K562 (cell line): ENCODE measurements at regions not wholly inside any gene's neighbourhood (a gene's known extent, or its start where the extent isn't known, plus 50 kb on each side); places are given as distances from the start of the nearest gene placed in this dataset.

ENCODE experiments used
- BHLHE40 ChIP-seq: IDR thresholded peaks from 2 replicates; pipeline ENCODE4 v1.6.1; 2011; ENCODE audit warnings: low read length, improper control_type of control experiment
- FIP1L1 ChIP-seq: fragments of 200-400 bp; formaldehyde crosslinking; IDR thresholded peaks from 2 replicates; pipeline ENCODE4 v1.6.1; 2018; ENCODE audit warnings: mild to moderate bottlenecking, low read depth, low read length; ENCODE audit not compliant: poor library complexity, severe bottlenecking
- KDM1A ChIP-seq, 2 experiments: fragments of 450-650 bp; IDR thresholded peaks; 2 replicates each; pipeline ENCODE4 v1.6.1; 2016; ENCODE audit warnings: mild to moderate bottlenecking in 2 of 2
- KLF13 ChIP-seq: fragments of 450-650 bp; IDR thresholded peaks from 2 replicates; pipeline ENCODE4 v1.6.1; 2016; ENCODE audit warnings: missing genetic modification characterization, low read depth, mild to moderate bottlenecking, missing compliant biosample characterization, moderate library complexity, borderline replicate concordance
- LARP7 ChIP-seq: fragments of 450-650 bp; IDR thresholded peaks from 2 replicates; pipeline ENCODE4 v1.6.1; 2016
- MAZ ChIP-seq, 2 experiments: fragments of 450-650 bp in 1 of 2; sonication (generic) in 1 of 2; formaldehyde crosslinking; IDR thresholded peaks in 1 of 2; conservative IDR thresholded peaks in 1 of 2; 2 replicates each; pipeline versions ENCODE4 v1.4.0 to v1.5.0; 2020; ENCODE audit warnings: mild to moderate bottlenecking in 1 of 2, missing genetic modification reagents in 1 of 2
- NFIX ChIP-seq: fragments of 250-450 bp; sonication (Bioruptor Pico); IDR thresholded peaks from 2 replicates; pipeline ENCODE4 v1.4.0; 2020; ENCODE audit warnings: low read depth, mild to moderate bottlenecking, moderate library complexity
- PKNOX1 ChIP-seq: fragments of 450-650 bp; IDR thresholded peaks from 2 replicates; pipeline ENCODE4 v1.6.1; 2016
- PTBP1 ChIP-seq: fragments of 200-400 bp; formaldehyde crosslinking; IDR thresholded peaks from 2 replicates; pipeline ENCODE4 v1.6.1; 2017; ENCODE audit warnings: low read depth, low read length
- SAFB ChIP-seq: fragments of 200-400 bp; formaldehyde crosslinking; IDR thresholded peaks from 2 replicates; pipeline ENCODE4 v1.6.1; 2017; ENCODE audit warnings: low read depth, low read length, borderline replicate concordance
- SIX5 ChIP-seq, 2 experiments: IDR thresholded peaks; 2 replicates each; pipeline ENCODE4 v1.6.1; 2011; ENCODE audit warnings: low read length in 2 of 2, borderline replicate concordance in 1 of 2, low read depth in 1 of 2, mild to moderate bottlenecking in 1 of 2, moderate library complexity in 1 of 2; ENCODE audit not compliant: insufficient read depth in 1 of 2
- ZNF124 ChIP-seq: sonication (generic); formaldehyde crosslinking; IDR thresholded peaks from 2 replicates; pipeline ENCODE4 v1.8.1; 2022; ENCODE audit warnings: missing genetic modification reagents
- ZNF134 ChIP-seq: fragments of 250-450 bp; sonication (Bioruptor Pico); conservative IDR thresholded peaks from 2 replicates; pipeline ENCODE4 v1.4.0; 2020
- ZNF75A ChIP-seq: fragments of 450-650 bp; formaldehyde crosslinking; IDR thresholded peaks from 2 replicates; pipeline ENCODE4 v1.4.0; 2020; ENCODE audit warnings: mild to moderate bottlenecking
- TF ChIP-seq, protein P1 (sequence below): sonication (generic); formaldehyde crosslinking; IDR thresholded peaks from 2 replicates; pipeline ENCODE4 v1.8.1; 2023; ENCODE audit warnings: mild to moderate bottlenecking, missing genetic modification reagents, moderate library complexity
- TF ChIP-seq, protein P2 (sequence below), 3 experiments: fragments of 200-800 bp in 1 of 3; fragments of 250-450 bp in 1 of 3; fragments of 450-650 bp in 1 of 3; sonication (Bioruptor Pico) in 1 of 3; sonication (Bioruptor generic) in 1 of 3; formaldehyde crosslinking in 1 of 3; IDR thresholded peaks; 2 replicates each; pipeline versions ENCODE4 v1.6.1 to v1.8.0; 2016 to 2022; ENCODE audit warnings: mild to moderate bottlenecking in 2 of 3, missing genetic modification characterization in 2 of 3, missing compliant biosample characterization in 1 of 3, moderate library complexity in 1 of 3
- TF ChIP-seq, protein P3 (sequence below): sonication (generic); formaldehyde crosslinking; IDR thresholded peaks from 2 replicates; pipeline ENCODE4 v1.8.0; 2022; ENCODE audit warnings: mild to moderate bottlenecking, missing genetic modification reagents
- TF ChIP-seq, protein P4 (sequence below): sonication (generic); formaldehyde crosslinking; IDR thresholded peaks from 2 replicates; pipeline ENCODE4 v1.8.1; 2023; ENCODE audit warnings: mild to moderate bottlenecking, missing genetic modification reagents

DNA sequence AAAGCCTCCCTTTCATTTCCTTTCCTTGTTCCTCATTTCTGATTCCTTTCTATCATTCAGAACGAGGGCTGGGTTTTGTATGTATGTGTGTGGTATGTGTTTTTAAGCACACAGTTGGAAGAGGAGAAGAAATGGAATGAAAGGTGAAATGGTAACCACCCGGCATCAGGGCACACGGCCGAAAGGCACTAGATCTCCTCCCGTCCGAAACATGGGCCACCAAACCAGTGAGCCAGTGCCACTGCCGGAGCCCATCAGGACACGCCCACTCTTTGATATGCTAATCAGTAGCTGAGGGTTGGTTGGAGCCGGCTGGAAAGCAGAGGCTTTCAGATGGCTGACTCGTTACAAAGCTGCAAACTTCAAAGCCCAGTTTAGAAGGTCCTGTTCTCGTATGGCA, 228.6 kb upstream of the JARID2 start (continued):
- TF ChIP-seq MAZ (CRISPR knock-in tag; conservative IDR thresholded peaks at IDR 0.05 in 1 of 2, IDR thresholded peaks at IDR 0.05 in 1 of 2) (no peak; a peak in 1 of 4 replicates), ZNF75A (no peak), SAFB (no peak), FIP1L1 (no peak), PKNOX1 (no peak; the same call in 1 of the 2 replicates), SIX5 (IDR thresholded peaks at IDR 0.05; ENCODE audit: borderline replicate concordance in 1 of 2, insufficient read depth in 1 of 2, low read depth in 1 of 2, low read length in 2 of 2) (no peak), KLF13 (peak; percentile 78; the same call in 1 of the 2 replicates), PTBP1 (no peak), NFIX (CRISPR knock-in tag) (no peak), BHLHE40 (0 out of 2 replicates have a peak, but pooled peaks have one; percentile 34), KDM1A (IDR thresholded peaks at IDR 0.05) (no peak), ZNF134 (CRISPR knock-in tag) (peak; percentile 29; the same call in 1 of the 2 replicates), LARP7 (no peak), ZNF124 (CRISPR knock-in tag) (no peak)
- TF ChIP-seq, protein P1, sequence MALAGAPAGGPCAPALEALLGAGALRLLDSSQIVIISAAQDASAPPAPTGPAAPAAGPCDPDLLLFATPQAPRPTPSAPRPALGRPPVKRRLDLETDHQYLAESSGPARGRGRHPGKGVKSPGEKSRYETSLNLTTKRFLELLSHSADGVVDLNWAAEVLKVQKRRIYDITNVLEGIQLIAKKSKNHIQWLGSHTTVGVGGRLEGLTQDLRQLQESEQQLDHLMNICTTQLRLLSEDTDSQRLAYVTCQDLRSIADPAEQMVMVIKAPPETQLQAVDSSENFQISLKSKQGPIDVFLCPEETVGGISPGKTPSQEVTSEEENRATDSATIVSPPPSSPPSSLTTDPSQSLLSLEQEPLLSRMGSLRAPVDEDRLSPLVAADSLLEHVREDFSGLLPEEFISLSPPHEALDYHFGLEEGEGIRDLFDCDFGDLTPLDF, result 0 out of 2 replicates have a peak, but pooled peaks have one; percentile 8
- TF ChIP-seq, protein P2, sequence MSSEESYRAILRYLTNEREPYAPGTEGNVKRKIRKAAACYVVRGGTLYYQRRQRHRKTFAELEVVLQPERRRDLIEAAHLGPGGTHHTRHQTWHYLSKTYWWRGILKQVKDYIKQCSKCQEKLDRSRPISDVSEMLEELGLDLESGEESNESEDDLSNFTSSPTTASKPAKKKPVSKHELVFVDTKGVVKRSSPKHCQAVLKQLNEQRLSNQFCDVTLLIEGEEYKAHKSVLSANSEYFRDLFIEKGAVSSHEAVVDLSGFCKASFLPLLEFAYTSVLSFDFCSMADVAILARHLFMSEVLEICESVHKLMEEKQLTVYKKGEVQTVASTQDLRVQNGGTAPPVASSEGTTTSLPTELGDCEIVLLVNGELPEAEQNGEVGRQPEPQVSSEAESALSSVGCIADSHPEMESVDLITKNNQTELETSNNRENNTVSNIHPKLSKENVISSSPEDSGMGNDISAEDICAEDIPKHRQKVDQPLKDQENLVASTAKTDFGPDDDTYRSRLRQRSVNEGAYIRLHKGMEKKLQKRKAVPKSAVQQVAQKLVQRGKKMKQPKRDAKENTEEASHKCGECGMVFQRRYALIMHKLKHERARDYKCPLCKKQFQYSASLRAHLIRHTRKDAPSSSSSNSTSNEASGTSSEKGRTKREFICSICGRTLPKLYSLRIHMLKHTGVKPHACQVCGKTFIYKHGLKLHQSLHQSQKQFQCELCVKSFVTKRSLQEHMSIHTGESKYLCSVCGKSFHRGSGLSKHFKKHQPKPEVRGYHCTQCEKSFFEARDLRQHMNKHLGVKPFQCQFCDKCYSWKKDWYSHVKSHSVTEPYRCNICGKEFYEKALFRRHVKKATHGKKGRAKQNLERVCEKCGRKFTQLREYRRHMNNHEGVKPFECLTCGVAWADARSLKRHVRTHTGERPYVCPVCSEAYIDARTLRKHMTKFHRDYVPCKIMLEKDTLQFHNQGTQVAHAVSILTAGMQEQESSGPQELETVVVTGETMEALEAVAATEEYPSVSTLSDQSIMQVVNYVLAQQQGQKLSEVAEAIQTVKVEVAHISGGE (CRISPR knock-in tag; IDR thresholded peaks at IDR 0.05), result peak in 1 of 3 experiments; percentile 36; a peak in 1 of 6 replicates
- TF ChIP-seq, protein P3, sequence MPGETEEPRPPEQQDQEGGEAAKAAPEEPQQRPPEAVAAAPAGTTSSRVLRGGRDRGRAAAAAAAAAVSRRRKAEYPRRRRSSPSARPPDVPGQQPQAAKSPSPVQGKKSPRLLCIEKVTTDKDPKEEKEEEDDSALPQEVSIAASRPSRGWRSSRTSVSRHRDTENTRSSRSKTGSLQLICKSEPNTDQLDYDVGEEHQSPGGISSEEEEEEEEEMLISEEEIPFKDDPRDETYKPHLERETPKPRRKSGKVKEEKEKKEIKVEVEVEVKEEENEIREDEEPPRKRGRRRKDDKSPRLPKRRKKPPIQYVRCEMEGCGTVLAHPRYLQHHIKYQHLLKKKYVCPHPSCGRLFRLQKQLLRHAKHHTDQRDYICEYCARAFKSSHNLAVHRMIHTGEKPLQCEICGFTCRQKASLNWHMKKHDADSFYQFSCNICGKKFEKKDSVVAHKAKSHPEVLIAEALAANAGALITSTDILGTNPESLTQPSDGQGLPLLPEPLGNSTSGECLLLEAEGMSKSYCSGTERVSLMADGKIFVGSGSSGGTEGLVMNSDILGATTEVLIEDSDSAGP (CRISPR knock-in tag), result no peak; the same call in 1 of the 2 replicates
- TF ChIP-seq, protein P4, sequence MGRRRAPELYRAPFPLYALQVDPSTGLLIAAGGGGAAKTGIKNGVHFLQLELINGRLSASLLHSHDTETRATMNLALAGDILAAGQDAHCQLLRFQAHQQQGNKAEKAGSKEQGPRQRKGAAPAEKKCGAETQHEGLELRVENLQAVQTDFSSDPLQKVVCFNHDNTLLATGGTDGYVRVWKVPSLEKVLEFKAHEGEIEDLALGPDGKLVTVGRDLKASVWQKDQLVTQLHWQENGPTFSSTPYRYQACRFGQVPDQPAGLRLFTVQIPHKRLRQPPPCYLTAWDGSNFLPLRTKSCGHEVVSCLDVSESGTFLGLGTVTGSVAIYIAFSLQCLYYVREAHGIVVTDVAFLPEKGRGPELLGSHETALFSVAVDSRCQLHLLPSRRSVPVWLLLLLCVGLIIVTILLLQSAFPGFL, result no peak
